Suprapubic skin (tissue), 4 donors: ENCODE measurements at regions not wholly inside any gene's neighbourhood (a gene's known extent, or its start where the extent isn't known, plus 50 kb on each side); places are given as distances from the start of the nearest gene placed in this dataset.

Experiments used
- POLR2A ChIP-seq, 2 donors: fragments of 450-650 bp; IDR thresholded peaks; one replicate each; pipeline ENCODE4 v1.6.1; 2017; ENCODE audit warnings: antibody characterized with exemption in 2 of 2, mild to moderate bottlenecking in 2 of 2, moderate library complexity in 2 of 2
- POLR2AphosphoS5 ChIP-seq, 3 donors: sonication (generic); formaldehyde crosslinking; IDR thresholded peaks; one replicate each; pipeline ENCODE4 v1.6.1; 2017; ENCODE audit warnings: antibody characterized with exemption in 3 of 3
- TF ChIP-seq, protein P1 (sequence below), 2 donors: fragments of 200-600 bp in 1 of 2; fragments of 450-650 bp in 1 of 2; sonication (generic) in 1 of 2; IDR thresholded peaks; one replicate each; pipeline ENCODE4 v1.5.1; 2016 to 2019; ENCODE audit warnings: antibody characterized with exemption in 2 of 2, mild to moderate bottlenecking in 1 of 2, moderate library complexity in 1 of 2

DNA sequence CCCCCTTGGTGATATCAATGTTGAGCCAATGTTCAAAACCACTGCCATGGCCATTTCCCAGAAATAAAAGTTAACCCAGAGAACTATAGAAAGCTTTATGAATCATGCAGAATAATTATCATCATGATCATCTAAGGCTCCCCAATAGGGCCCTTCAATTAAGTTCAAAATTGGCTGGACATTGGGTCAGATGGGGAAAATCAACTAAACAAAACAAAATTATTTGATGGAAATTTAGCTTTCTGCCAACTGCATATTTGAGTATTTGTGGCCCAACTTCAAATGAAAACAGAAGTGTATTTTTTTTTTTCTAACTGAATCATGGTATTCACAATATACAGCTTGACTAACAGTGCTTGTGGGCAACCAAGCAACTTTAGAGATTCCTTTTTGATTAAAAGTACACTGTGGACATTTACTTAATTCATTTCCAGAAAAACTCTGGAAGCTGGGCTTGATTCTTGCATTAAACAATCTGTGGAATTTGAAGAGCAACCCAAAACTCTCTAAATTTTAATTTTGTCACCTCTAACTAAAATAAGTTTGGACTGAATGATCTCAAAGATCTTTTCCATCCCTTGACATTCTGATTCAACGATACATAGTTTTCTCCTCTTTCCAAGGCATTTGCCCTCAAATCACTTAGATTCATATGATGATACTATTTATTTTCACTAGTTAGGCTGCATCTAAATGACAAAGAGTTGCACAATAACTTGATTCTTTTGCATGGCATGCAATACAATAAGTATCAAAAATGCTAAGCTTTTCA, 203.2 kb downstream of the AHR start:
- TF ChIP-seq, protein P1, sequence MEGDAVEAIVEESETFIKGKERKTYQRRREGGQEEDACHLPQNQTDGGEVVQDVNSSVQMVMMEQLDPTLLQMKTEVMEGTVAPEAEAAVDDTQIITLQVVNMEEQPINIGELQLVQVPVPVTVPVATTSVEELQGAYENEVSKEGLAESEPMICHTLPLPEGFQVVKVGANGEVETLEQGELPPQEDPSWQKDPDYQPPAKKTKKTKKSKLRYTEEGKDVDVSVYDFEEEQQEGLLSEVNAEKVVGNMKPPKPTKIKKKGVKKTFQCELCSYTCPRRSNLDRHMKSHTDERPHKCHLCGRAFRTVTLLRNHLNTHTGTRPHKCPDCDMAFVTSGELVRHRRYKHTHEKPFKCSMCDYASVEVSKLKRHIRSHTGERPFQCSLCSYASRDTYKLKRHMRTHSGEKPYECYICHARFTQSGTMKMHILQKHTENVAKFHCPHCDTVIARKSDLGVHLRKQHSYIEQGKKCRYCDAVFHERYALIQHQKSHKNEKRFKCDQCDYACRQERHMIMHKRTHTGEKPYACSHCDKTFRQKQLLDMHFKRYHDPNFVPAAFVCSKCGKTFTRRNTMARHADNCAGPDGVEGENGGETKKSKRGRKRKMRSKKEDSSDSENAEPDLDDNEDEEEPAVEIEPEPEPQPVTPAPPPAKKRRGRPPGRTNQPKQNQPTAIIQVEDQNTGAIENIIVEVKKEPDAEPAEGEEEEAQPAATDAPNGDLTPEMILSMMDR (IDR thresholded peaks at IDR 0.05), result no peak
- TF ChIP-seq POLR2AphosphoS5 (IDR thresholded peaks at IDR 0.05) (no peak), POLR2A (IDR thresholded peaks at IDR 0.05) (no peak)
